HEK293T (cell line): ENCODE measurements at regions not wholly inside any gene's neighbourhood (a gene's known extent, or its start where the extent isn't known, plus 50 kb on each side); places are given as distances from the start of the nearest gene placed in this dataset.

Experiments
- CTCF ChIA-PET: fragments of 350-600 bp; formaldehyde crosslinking; extraction: SDS; loops from one replicate; lab custom pipeline; 2021; ENCODE audit warnings: antibody characterized with exemption, inconsistent platforms; lab: Yijun Ruan, JAX
- POLR2A ChIA-PET: fragments of 350-600 bp; formaldehyde crosslinking; extraction: SDS; loops from one replicate; lab custom pipeline; 2020; ENCODE audit warnings: antibody characterized with exemption, inconsistent platforms; lab: Yijun Ruan, JAX
- DNase-seq: peaks from one replicate; pipeline ENCODE4 v3.0.0; 2012; ENCODE audit warnings: mixed read lengths; ENCODE audit errors: extremely low spot score
- ARNT ChIP-seq: fragments of 450-650 bp; IDR thresholded peaks from 2 replicates; pipeline ENCODE4 v1.6.1; 2017; ENCODE audit warnings: mild to moderate bottlenecking
- BHLHE40 ChIP-seq: fragments of 450-650 bp; IDR thresholded peaks from 2 replicates; pipeline ENCODE4 v1.6.1; 2016; ENCODE audit warnings: mild to moderate bottlenecking, moderate library complexity, borderline replicate concordance
- CTBP1 ChIP-seq: fragments of 450-650 bp; IDR thresholded peaks from 2 replicates; pipeline ENCODE4 v1.6.1; 2016; ENCODE audit warnings: borderline replicate concordance
- ELF4 ChIP-seq: fragments of 450-650 bp; IDR thresholded peaks from 2 replicates; pipeline ENCODE4 v1.6.1; 2017; ENCODE audit warnings: antibody characterized with exemption
- FOXA1 ChIP-seq: fragments of 450-650 bp; IDR thresholded peaks from 2 replicates; pipeline ENCODE4 v1.6.1; 2016; ENCODE audit warnings: mild to moderate bottlenecking
- FOXK2 ChIP-seq: fragments of 450-650 bp; IDR thresholded peaks from 2 replicates; pipeline ENCODE4 v1.6.1; 2016; ENCODE audit warnings: mild to moderate bottlenecking
- FOXM1 ChIP-seq: fragments of 450-650 bp; IDR thresholded peaks from 2 replicates; pipeline ENCODE4 v1.6.1; 2017; ENCODE audit warnings: mild to moderate bottlenecking, borderline replicate concordance
- HDGF ChIP-seq: fragments of 450-650 bp; IDR thresholded peaks from 2 replicates; pipeline ENCODE4 v1.6.1; 2017; ENCODE audit warnings: antibody characterized with exemption, borderline replicate concordance
- L3MBTL2 ChIP-seq: fragments of 450-650 bp; conservative IDR thresholded peaks from 2 replicates; pipeline ENCODE4 v1.6.1; 2016; ENCODE audit warnings: mild to moderate bottlenecking
- LEF1 ChIP-seq: fragments of 450-650 bp; IDR thresholded peaks from 2 replicates; pipeline ENCODE4 v1.6.1; 2017; ENCODE audit warnings: mild to moderate bottlenecking, borderline replicate concordance
- NFRKB ChIP-seq: fragments of 450-650 bp; IDR thresholded peaks from 2 replicates; pipeline ENCODE4 v1.6.1; 2016; ENCODE audit warnings: mild to moderate bottlenecking, moderate library complexity
- SP1 ChIP-seq: fragments of 450-650 bp; IDR thresholded peaks from 2 replicates; pipeline ENCODE4 v1.6.1; 2017
- SUZ12 ChIP-seq: fragments of 450-650 bp; IDR thresholded peaks from 2 replicates; pipeline ENCODE4 v1.6.1; 2016; ENCODE audit warnings: mild to moderate bottlenecking
- TARDBP ChIP-seq: fragments of 450-650 bp; IDR thresholded peaks from 2 replicates; pipeline ENCODE4 v1.6.1; 2016
- ZNF384 ChIP-seq: fragments of 450-650 bp; IDR thresholded peaks from 2 replicates; pipeline ENCODE4 v1.6.1; 2016
- TF ChIP-seq, protein P1 (sequence below): fragments of 450-650 bp; IDR thresholded peaks from 2 replicates; pipeline ENCODE4 v1.6.1; 2016

DNA sequence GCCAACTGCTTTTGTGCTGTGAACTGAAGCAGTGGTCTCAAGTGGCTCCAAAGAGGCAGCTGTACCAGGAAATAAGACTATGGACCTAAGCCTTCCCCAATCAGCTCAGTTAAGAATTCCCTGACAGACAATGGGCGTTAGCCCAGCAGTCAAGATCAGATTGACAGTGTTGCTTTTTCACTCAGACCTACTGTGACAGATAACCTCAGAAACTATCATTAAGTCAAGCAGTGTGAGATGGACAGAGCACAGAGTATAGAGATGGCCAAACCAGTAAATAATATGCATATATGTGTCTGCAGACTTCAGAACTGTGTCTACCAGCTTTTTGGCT is 215.3 kb downstream of the ZFP36L2 start:
- ChIA-PET POLR2A (no interaction called here), CTCF (interaction anchor here (0.7 to 0.8 kb wide), 2 partner anchors 13 to 15 kb away, joined by 3 read pairs; no protein-coding TSS in a partner anchor)
- DNase-seq, result no peak
- TF ChIP-seq CTBP1 (no peak), LEF1 (no peak), L3MBTL2 (no peak), SUZ12 (no peak), ARNT (no peak), FOXA1 (no peak), BHLHE40 (no peak), HDGF (no peak), NFRKB (no peak), ZNF384 (no peak)
- TF ChIP-seq, protein P1, sequence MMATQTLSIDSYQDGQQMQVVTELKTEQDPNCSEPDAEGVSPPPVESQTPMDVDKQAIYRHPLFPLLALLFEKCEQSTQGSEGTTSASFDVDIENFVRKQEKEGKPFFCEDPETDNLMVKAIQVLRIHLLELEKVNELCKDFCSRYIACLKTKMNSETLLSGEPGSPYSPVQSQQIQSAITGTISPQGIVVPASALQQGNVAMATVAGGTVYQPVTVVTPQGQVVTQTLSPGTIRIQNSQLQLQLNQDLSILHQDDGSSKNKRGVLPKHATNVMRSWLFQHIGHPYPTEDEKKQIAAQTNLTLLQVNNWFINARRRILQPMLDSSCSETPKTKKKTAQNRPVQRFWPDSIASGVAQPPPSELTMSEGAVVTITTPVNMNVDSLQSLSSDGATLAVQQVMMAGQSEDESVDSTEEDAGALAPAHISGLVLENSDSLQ, result no peak

DNA sequence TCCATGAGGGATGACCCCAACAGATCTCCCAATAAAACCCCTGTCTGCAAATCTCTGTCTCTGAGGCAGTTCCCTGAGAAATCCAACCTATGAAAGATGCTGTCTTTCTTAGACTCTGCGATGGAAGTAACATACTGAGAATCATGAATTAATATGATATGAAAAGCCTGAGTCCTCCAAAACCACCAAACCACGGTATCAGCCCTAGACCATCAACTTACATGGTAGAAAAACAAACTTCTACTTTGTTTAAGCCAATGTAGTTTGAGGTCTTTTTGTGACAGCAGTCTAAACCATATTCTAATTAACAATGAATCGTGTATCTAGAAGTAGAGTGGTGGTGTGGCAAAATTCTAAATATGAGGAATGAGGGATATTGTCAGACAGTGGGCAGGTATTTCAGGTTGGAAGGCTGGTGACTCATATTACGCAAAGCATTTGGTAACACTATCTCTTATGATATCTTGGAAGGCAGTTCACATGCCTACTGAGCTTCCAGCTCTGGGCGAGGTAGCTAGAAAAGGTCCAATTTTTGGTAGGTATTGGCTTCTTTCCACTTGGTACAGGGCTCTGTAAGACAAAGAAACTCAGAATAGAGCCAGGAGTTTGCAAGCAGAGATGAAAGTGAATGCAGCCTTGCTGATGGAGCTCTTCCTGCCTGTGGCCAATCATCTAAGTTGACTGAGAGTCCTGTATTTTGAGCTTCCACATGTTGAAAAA is 215.8 kb downstream of the ZFP36L2 start:
- DNase-seq, result no peak
- ChIA-PET POLR2A (no interaction called here), CTCF (interaction anchor here (0.7 to 0.8 kb wide), 2 partner anchors 14 to 16 kb away, joined by 3 read pairs; no protein-coding TSS in a partner anchor)
- TF ChIP-seq NFRKB (no peak), L3MBTL2 (no peak), SP1 (no peak), FOXA1 (no peak)

DNA sequence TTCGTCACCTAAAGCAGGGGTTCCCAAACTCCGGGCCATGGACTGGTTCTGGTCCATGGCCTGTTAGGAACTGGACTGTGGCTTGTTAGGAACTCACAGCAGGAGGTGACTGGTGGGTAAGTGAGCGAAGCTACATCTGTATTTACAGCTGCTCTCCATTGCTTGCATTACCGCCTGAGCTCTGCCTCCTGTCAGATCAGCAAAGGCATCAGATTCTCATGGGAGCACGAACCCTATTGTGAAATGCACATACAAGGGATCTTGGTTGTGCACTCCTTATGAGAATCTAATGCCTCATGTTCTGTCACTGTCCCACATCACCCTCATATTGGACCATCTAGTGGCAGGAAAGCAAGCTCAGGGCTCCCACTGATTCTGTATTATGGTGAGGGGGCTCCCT is 217.0 kb downstream of the ZFP36L2 start:
- DNase-seq, result no peak
- ChIA-PET CTCF (interaction anchor here (0.8 kb wide), 1 partner anchor 13 kb away, joined by 3 read pairs; no protein-coding TSS in a partner anchor), POLR2A (no interaction called here)

DNA sequence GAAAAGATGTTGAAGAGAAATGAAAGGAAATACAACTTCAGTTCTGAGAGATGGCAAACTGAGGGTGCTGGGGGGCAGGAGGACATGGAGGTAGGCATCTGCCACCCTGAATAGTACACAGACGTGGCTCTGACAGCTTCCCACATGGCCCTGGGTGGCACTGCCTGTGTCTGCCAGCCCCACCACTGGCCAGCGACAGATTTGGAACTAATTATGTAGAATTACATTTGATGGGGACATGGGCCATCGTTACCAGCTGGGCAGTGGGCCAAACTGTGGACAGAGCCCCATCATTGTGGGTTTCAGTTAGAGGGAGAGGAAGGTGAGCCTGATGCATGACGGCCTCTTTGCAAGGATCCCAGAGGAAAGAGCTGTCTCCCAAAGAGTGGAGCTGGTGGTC is 216.0 kb upstream of the HAAO start:
- DNase-seq, result no peak
- ChIA-PET CTCF (no interaction called here), POLR2A (no interaction called here)
- TF ChIP-seq CTBP1, result no peak
- no peak for TF ChIP-seq SUZ12
- TF ChIP-seq TARDBP, result no peak
- no peak for TF ChIP-seq SP1
- no peak for TF ChIP-seq HDGF
- no peak for TF ChIP-seq FOXA1
- no peak for TF ChIP-seq ARNT
- TF ChIP-seq BHLHE40, result no peak
- TF ChIP-seq FOXK2, result no peak
- no peak for TF ChIP-seq LEF1
- TF ChIP-seq L3MBTL2, result no peak
- TF ChIP-seq FOXM1, result no peak
- TF ChIP-seq, protein P1, result no peak
- TF ChIP-seq ZNF384, result no peak
- TF ChIP-seq NFRKB, result no peak
- TF ChIP-seq ELF4, result no peak

More for the DNA sequence above, 217.0 kb downstream of the ZFP36L2 start:
- no peak for TF ChIP-seq SP1
- TF ChIP-seq CTBP1, result no peak
- no peak for TF ChIP-seq ZNF384
- TF ChIP-seq ELF4, result no peak
- no peak for TF ChIP-seq FOXM1
- no peak for TF ChIP-seq SUZ12
- no peak for TF ChIP-seq ARNT
- no peak for TF ChIP-seq NFRKB
- no peak for TF ChIP-seq TARDBP

DNA sequence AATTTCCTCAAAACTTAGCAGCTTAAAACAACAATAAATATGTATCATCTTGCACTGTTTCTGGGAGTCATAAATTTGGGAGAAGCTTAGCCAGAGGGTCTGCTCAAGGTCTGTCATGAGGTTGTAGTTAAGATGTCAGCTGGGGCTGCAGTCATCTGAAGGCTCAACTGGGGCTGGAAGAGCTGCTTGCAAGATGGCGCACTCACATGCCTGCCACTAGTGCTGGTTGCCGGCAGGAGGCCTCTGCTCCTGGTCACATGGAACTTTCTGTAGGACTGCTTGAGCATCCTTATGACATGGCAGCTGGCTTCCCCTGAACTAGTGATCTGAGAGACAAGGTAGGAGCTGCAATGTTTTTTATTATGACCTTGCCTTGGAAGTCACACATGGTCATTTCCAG is 215.5 kb upstream of the HAAO start:
- CTCF ChIA-PET, result no interaction called here
- DNase-seq, result no peak
- POLR2A ChIA-PET, result no interaction called here
- no peak for TF ChIP-seq SP1

DNA sequence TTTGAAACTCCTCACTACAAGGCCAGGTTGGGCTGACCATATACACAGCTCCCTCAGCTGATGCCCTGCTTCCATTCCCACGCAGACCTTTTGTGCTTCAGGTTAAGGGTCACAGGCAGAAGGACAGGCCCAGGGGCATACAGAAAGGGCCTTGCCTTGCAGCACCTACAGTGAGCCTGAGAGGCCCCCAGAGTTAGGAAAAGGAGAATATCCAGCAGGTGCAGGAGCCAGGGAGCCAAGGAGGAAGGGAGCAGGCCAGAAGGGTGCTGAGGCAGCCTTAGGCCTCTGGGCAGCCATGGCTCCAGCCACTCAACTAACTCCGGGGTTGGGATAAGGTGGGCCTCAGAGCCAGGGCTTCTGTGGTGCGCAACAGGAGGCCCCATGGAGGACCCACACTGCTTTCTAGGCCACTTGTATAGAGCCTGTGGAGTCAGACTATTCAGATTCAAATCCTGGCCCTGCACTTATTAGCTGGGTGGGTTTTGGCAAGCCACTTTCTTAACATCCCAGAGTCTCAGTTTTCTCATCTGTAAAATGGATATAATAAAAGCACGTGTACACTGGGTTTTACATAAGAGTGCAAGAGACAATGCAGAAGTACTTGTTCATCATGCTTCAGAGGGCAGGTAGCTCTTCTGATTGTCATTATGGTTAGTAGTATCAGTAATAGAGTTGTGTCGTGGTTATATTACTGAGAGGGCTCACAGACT is 214.6 kb upstream of the HAAO start:
- no peak for TF ChIP-seq TARDBP
- no peak for TF ChIP-seq FOXK2
- TF ChIP-seq FOXA1, result no peak
- TF ChIP-seq ARNT, result no peak
- no peak for TF ChIP-seq CTBP1
- TF ChIP-seq SUZ12, result no peak
- no peak for TF ChIP-seq ELF4
- TF ChIP-seq, protein P1, result no peak
- no peak for TF ChIP-seq HDGF
- TF ChIP-seq L3MBTL2, result no peak
- no peak for TF ChIP-seq BHLHE40
- TF ChIP-seq FOXM1, result no peak
- POLR2A ChIA-PET, result no interaction called here

More for the DNA sequence above, 214.6 kb upstream of the HAAO start:
- DNase-seq, result no peak
- CTCF ChIA-PET, result no interaction called here
